GM12891 (cell line): ENCODE measurements at regions not wholly inside any gene's neighbourhood (a gene's known extent, or its start where the extent isn't known, plus 50 kb on each side); places are given as distances from the start of the nearest gene placed in this dataset.

ENCODE experiments used
- PAX5 ChIP-seq: IDR thresholded peaks from 2 replicates; pipeline ENCODE4 v1.6.1; 2011; ENCODE audit warnings: low read length, moderate library complexity, mild to moderate bottlenecking; ENCODE audit not compliant: insufficient read depth, severe bottlenecking
- POLR2A ChIP-seq: IDR thresholded peaks from 2 replicates; pipeline ENCODE4 v1.6.1; 2011; ENCODE audit warnings: low read depth, low read length, control low read depth
- POLR2AphosphoS5 ChIP-seq: IDR thresholded peaks from 2 replicates; pipeline ENCODE4 v1.6.1; 2011; ENCODE audit warnings: low read depth, low read length, control low read depth
- SPI1 ChIP-seq: IDR thresholded peaks from 2 replicates; pipeline ENCODE4 v1.6.1; 2011; ENCODE audit warnings: low read depth, low read length, control low read depth
- TAF1 ChIP-seq: IDR thresholded peaks from 2 replicates; pipeline ENCODE4 v1.6.1; 2011; ENCODE audit warnings: low read depth, low read length, control low read depth

DNA sequence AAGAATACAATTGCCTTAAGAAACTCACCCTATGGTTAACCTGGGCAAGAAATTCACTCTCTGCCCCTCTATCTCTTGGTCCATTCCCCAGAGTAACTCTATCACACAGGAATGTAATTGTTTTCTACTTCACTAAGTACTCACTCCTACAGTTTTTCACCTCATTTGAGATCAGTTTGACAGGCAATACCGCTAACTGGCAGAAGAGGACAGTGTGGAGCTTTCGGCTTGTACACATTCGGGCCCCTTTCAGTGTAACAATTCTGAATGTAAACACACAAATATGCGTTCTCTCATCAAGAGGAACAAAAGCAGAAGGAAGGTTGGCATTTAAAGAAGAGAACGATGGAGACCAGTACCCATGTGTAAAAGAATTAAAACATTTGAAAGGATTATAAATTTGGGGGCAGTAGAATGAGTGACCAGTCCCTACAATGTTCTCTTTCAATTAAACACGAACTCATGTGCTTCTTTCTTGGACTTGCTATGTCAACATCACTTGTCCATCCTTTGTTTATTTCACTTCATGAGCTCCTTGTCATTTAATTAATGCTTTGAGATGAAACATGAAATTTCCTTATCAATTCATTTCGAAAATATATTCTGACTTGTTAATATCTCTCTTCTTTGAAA, 188.5 kb upstream of the GRAMD2B start:
- TF ChIP-seq POLR2AphosphoS5 = no peak
- TF ChIP-seq POLR2A = no peak
- TF ChIP-seq SPI1 = no peak
- TF ChIP-seq TAF1 = no peak
- no peak for TF ChIP-seq PAX5
